Thoracic aorta (tissue), 2 donors: ENCODE measurements at regions not wholly inside any gene's neighbourhood (a gene's known extent, or its start where the extent isn't known, plus 50 kb on each side); places are given as distances from the start of the nearest gene placed in this dataset.

Source experiments
- ATAC-seq: fragments of 150-250 bp; one replicate; pipeline ENCODE4 v1.8.0; 2017; ENCODE audit warnings: low read depth; ENCODE audit not compliant: insufficient number of reproducible peaks, low FRiP score
- DNase-seq: peaks from one replicate; pipeline ENCODE4 v3.0.0-alpha.2; 2020; ENCODE audit warnings: low spot score
- H3K27ac ChIP-seq, 2 donors: fragments of 200-600 bp; sonication (generic); 1 replicate in 1 of 2; 2 replicates in 1 of 2; pipeline ENCODE4 v1.5.1; 2016; ENCODE audit warnings: mild to moderate bottlenecking in 2 of 2, moderate library complexity in 2 of 2
- H3K27me3 ChIP-seq: fragments of 200-600 bp; sonication (generic); replicated peaks from 2 replicates; pipeline ENCODE4 v1.6.0; 2016; ENCODE audit warnings: mild to moderate bottlenecking; ENCODE audit not compliant: insufficient read depth
- H3K36me3 ChIP-seq: fragments of 200-600 bp; sonication (generic); one replicate; pipeline ENCODE4 v1.5.1; 2016
- H3K4me1 ChIP-seq, 2 donors: fragments of 200-600 bp; sonication (generic); 1 replicate in 1 of 2; 2 replicates in 1 of 2; pipeline versions ENCODE4 v1.5.1 to v1.6.0; 2016; ENCODE audit warnings: low read depth in 2 of 2, mild to moderate bottlenecking in 1 of 2; ENCODE audit not compliant: control insufficient read depth in 1 of 2
- H3K4me3 ChIP-seq: fragments of 200-600 bp; sonication (generic); 2 replicates; pipeline ENCODE4 v1.5.1; 2016; ENCODE audit warnings: mild to moderate bottlenecking
- H3K9me3 ChIP-seq: fragments of 200-600 bp; sonication (generic); 2 replicates; pipeline ENCODE4 v1.5.1; 2016
- TF ChIP-seq, protein P1 (sequence below): fragments of 200-600 bp; sonication (generic); IDR thresholded peaks from one replicate; pipeline ENCODE4 v1.5.1; 2019; ENCODE audit warnings: antibody characterized with exemption

DNA sequence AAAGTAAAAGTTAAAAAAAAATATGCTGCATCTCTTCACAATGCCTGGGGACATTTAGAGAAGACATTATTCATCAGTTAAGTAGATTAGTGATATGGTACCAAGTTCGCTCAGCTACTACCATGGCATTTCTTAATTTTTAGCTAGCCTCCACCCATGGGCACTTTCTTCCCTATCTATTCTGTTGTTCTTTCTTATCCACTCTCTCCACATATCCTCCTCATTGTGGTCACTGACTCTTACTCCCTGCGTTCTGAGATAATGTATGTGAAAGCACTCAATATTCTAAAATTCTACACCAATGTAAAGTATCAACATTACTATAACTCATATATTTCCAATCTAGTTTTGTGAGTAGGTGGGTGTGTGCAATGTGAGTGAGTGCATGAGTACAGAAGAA is 609.7 kb upstream of the DAB2 start:
- ATAC-seq (no peak), DNase-seq (no peak)
- Histone ChIP-seq H3K36me3 (no peaks in the 10 kb centered on the region), H3K4me1 (no peaks in the 10 kb centered on the region), H3K27me3 (no peaks in the 10 kb centered on the region), H3K9me3 (no peaks in the 10 kb centered on the region), H3K27ac (no peak overlapping the region), H3K4me3 (no peak overlapping the region)
- TF ChIP-seq, protein P1, sequence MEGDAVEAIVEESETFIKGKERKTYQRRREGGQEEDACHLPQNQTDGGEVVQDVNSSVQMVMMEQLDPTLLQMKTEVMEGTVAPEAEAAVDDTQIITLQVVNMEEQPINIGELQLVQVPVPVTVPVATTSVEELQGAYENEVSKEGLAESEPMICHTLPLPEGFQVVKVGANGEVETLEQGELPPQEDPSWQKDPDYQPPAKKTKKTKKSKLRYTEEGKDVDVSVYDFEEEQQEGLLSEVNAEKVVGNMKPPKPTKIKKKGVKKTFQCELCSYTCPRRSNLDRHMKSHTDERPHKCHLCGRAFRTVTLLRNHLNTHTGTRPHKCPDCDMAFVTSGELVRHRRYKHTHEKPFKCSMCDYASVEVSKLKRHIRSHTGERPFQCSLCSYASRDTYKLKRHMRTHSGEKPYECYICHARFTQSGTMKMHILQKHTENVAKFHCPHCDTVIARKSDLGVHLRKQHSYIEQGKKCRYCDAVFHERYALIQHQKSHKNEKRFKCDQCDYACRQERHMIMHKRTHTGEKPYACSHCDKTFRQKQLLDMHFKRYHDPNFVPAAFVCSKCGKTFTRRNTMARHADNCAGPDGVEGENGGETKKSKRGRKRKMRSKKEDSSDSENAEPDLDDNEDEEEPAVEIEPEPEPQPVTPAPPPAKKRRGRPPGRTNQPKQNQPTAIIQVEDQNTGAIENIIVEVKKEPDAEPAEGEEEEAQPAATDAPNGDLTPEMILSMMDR = no peak

DNA sequence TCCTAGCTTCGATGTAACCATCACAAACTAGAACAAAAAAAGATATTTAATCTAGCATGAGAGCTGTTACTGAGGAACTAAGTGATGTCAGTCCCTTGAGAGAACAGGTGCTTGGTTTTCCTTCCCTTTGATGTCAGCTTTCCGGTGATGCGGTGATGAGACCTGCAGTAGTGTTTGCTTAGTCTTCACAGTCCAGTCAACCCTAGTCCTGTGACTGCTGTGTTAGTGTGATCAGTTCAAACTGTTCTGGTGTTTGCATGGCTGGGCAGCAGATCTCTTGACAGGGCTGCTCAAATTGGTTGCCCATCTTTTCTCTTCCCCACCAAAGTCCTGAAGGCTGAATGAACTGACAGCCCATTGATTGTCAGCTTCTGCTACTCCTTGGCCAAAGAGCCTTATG is 608.6 kb upstream of the DAB2 start:
- ATAC-seq = no peak
- Histone ChIP-seq H3K36me3 (no peaks in the 10 kb centered on the region), H3K9me3 (no peaks in the 10 kb centered on the region), H3K27me3 (no peaks in the 10 kb centered on the region), H3K4me1 (no peaks in the 10 kb centered on the region), H3K4me3 (no peak overlapping the region), H3K27ac (no peak overlapping the region)
- DNase-seq = no peak
- TF ChIP-seq, protein P1 = no peak

DNA sequence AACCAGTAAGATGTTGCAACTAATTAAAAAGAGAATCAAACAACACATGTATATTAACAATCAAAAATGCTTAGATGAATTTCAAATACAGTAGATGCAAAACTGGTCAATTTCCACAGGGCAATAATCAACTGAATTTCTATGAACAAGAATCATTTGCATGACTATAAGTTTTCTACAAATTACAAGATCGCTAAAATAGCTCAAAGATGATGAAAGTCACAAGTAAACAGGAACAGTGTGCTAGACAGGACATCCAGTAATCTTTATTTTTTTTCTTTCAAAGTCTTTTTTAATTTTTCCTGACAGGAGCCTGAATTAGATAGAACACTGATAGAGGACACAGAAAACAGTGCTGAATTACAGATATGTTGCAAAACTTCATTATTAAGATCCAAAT is 608.2 kb upstream of the DAB2 start:
- Histone ChIP-seq H3K4me1 (no peaks in the 10 kb centered on the region), H3K27me3 (no peaks in the 10 kb centered on the region), H3K4me3 (no peak overlapping the region), H3K27ac (no peak overlapping the region), H3K36me3 (no peaks in the 10 kb centered on the region), H3K9me3 (no peaks in the 10 kb centered on the region)
- ATAC-seq = no peak
- TF ChIP-seq, protein P1 = no peak
- DNase-seq = no peak

DNA sequence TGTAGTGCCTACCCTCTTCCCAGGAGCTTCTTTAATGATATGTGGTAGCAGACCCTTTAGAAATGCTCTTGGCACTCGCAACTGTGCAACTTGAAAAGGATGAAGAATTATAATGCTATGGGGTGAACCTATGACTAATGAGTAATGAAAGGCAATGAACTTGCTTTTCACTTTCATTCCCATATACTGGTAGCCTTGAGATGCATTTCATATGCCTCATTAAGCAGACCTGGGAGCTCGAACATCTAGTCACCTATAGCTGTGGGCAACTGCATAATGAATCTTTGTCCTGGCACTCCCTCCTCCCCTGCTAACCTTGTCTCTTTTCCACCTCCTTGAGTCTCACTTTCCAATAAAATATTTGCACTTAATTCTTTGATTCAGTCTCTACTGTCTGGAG is 605.9 kb upstream of the DAB2 start:
- no peak for DNase-seq
- H3K27ac ChIP-seq = no peak overlapping the region
- TF ChIP-seq, protein P1 = no peak
- H3K36me3 ChIP-seq = no peaks in the 10 kb centered on the region
- H3K4me1 ChIP-seq = no peaks in the 10 kb centered on the region
- H3K4me3 ChIP-seq = no peak overlapping the region
- H3K9me3 ChIP-seq = no peaks in the 10 kb centered on the region
- H3K27me3 ChIP-seq = no peaks in the 10 kb centered on the region
- ATAC-seq = no peak

DNA sequence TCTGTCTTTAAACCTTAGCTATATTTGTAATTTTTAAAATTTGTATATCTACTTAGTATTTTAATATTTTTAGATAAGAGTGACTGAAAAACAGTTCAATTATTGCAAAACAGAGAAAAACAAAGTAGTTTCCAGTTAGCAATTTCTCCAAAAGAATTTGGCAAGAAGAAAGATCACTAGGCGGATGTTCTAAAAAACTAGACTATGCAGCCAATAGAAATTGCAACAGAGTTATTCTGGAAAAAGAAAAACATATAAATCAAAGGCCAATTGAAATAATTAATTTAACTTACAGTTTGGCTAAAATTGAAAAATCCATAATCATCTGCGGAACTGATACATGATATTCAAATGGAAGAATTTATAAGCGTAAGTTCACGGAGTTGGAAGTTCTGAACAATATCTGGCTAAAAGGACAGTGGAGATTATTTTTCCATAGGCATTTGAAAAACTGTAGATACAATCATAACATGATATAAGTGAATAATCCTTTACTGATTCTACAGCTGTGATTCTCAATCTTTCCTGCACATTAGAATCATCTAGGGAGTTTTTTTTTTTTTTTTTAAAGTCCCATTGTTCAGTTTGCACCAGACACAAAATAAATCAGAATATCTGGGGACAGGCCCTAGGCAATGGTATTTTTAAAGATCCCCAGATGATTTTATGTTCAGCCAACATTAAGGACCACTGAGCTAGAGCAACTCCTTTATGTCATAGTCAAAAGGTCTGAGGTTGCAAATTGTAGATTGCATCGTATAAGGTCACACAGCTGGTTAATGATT is 605.1 kb upstream of the DAB2 start:
- no peak overlapping the region for H3K4me3 ChIP-seq
- no peaks in the 10 kb centered on the region for H3K4me1 ChIP-seq
- H3K27me3 ChIP-seq = no peaks in the 10 kb centered on the region
- DNase-seq = no peak
- TF ChIP-seq, protein P1 = no peak
- no peak for ATAC-seq
- no peaks in the 10 kb centered on the region for H3K9me3 ChIP-seq
- no peak overlapping the region for H3K27ac ChIP-seq
- H3K36me3 ChIP-seq = no peaks in the 10 kb centered on the region
